Activated CD8-positive, alpha-beta memory T cell treated with anti-CD3 and anti-CD28 coated beads, Interleukin-2, amount 50 U/mL, for 48 hours (primary cell): ENCODE measurements at regions not wholly inside any gene's neighbourhood (a gene's known extent, or its start where the extent isn't known, plus 50 kb on each side); places are given as distances from the start of the nearest gene placed in this dataset.

Experiments used
- DNase-seq: peaks from one replicate; pipeline ENCODE4 v3.0.0-alpha.2; 2020

GRCh38 chr1:163761898-163762297 lies 440.1 kb downstream of the NUF2 start:
- DNase-seq, result no peak

DNA sequence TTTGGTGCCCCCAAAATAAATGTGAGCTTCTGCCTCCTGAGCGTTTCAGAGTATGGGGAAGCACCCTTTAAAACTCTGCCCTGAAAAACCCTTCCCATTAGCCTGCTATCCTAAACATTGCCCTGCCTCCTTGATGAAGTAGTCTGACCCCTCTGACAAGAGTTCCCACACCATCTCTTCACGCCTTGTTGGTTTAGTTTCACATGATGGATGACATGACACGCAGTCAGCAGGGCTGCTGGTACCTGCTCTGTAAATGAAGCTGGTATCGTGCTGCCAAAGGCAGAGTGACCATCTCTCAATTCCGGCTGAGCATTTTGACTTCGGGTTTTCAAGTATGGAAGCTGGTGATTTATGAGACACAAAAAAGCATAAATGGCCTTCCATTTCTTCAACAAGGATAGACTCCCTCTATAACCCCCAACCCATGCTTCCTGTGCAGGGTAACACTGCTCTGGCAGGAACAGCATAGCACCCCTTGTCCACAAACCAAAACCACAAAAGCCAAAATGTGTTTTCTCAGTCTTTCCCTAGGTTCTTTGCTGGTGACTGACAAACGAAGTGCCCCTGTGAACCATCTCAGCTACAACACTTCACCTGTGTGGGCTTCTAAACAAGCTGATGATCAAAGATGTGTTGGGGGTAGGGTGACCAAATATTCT lies 444.6 kb downstream of the NUF2 start:
- DNase-seq, result no peak

DNA sequence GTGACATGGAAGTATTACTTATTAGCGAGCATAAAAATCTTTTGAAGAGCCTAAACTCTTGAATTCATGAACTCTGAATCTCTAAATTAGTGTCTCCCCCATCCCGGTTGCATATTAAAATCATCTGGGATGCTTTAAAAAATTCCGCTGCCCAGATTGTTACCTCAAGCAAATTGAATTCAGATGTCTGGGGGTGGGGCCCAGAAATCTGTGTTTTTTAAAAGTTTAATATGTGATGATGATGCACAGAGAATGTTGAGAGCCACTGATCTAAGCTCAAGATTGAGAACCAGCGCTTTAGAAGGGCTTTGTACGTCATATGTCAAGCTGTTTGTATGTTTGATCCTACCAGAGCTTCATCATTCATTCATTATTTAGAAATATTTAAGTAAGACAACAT lies 446.8 kb downstream of the NUF2 start:
- no peak for DNase-seq

DNA sequence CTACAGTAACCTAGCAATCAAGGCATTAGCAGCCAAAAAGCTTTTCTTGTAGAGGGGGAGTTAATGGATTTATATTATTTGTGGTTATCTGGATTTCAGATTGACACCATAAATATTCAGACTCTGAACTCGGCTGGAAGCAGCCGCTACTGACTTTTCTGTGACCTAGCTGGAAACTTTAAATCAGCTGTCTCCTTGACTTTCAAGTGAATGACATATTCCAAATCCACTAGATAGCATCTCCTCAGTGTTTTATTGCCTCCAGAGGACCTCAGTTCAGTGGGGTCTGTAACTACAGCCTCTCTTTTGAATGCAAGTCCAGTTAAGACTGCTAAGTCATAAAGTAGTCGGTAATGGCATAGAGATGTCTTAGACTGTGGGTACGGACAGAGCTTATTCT lies 448.5 kb downstream of the NUF2 start:
- DNase-seq, result no peak

GRCh38 chr1:163771637-163772036 lies 449.9 kb downstream of the NUF2 start:
- no peak for DNase-seq

GRCh38 chr1:163772246-163772645 lies 450.5 kb downstream of the NUF2 start:
- no peak for DNase-seq

- DNase-seq, result no peak
These were observed 451.6 kb downstream of the NUF2 start for GRCh38 chr1:163773396-163773795.

GRCh38 chr1:163774401-163774945 lies 452.7 kb downstream of the NUF2 start:
- DNase-seq, result no peak

DNA sequence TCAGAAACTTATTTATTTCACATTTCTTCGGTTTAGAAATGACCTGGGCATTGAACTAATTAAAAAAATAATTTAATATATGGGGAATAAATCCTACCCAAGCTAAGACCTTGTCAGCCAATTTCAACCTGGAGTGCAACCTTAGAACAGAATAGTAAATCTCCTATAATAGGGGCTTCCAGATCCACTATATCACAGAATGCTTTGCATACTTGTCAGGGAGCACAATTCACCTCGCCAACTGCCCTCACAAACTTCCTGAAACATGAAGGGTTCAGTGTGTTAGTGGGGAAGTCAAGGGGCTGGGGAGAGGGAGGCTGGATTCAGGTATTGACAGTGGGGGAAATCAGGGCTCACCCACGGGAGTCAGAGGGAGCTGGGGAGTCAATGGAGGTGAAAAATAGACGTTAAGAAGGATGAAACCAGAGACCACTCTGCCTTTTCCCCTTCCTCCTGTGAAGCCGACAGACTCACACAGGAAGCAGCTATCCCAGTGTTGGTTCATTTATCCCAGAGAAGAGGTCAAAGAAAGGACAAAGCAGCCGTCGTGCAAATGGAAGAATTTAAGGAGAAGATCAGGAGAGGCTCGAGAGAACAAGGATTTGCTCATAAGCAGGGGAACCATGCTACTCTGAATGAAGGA lies 453.3 kb downstream of the NUF2 start:
- no peak for DNase-seq

GRCh38 chr1:163777205-163777604 lies 455.5 kb downstream of the NUF2 start:
- DNase-seq, result no peak

- no peak for DNase-seq
These were observed 459.4 kb downstream of the NUF2 start for GRCh38 chr1:163781146-163781545.

GRCh38 chr1:163785868-163786405 lies 464.2 kb downstream of the NUF2 start:
- DNase-seq, result no peak

- DNase-seq, result no peak
These were observed 468.2 kb downstream of the NUF2 start for GRCh38 chr1:163789911-163790310.

DNA sequence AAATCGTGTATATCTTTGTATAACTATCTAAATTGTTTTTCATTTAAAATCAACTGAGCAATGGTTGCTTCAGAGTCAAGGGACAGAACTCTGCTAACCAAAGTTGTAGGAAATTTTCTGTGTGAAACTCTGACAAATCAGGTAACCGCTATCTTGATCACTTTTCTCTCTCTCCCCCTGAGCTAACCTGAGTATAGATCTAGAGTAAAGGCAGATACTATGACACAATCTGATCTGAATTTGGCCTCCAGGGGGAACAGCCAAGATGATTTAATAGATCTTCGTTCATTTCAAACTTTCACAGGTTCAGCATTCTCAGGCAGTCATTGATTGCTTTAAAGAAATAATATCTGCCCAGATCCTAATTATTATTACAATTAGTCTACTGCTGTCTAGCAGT lies 472.8 kb downstream of the NUF2 start:
- no peak for DNase-seq

DNA sequence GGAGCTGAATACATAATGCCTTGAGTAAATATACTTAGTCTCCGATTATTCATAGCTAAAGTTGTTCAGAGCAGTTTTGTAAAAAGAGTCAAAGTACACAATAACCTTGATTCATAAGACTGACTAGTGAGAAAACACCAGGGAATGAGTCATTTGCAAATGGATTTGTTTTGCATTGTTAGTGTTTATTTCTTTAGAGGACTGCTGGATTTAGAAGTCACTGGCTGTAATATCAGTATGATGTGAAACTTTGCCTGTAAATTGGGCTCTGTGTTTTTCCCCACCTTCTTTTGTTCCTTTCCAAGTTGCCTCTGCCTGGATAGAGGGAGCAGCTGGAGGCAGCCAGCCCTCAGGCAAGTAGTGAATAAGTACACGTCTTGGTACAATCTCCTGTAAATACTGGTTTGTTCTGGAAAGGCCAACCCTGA lies 474.7 kb downstream of the NUF2 start:
- no peak for DNase-seq

- DNase-seq, result no peak
These were observed 476.1 kb downstream of the NUF2 start for GRCh38 chr1:163797816-163798215.

DNA sequence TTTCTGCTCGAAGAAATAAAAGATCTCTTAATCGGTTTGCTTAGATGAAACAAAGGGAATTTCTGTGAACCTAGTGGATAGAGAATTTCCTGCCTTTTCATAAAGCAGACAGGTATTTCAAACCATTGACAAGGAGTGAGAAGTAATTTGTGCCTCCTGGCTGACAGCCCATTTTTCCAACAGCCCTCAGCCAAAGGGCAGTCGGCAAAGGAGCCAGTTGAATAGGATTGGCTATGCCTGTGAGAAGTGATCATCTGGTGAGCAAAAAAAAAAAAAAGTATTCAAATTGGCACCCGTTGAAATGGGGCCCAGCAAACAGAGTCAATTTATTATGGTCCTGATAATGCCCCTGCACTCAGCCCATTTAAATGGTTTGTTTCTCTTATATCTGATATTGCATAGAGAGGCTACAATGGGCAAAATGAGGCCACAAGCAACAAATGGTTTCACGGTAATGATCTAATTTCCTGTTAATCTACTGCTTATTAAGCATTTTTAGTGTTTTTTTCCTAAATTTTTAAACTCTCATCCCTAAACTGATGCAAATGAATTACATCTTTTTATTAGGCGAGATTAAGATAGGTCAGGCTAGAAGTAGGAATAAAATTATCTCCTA lies 477.5 kb downstream of the NUF2 start:
- DNase-seq, result no peak

DNA sequence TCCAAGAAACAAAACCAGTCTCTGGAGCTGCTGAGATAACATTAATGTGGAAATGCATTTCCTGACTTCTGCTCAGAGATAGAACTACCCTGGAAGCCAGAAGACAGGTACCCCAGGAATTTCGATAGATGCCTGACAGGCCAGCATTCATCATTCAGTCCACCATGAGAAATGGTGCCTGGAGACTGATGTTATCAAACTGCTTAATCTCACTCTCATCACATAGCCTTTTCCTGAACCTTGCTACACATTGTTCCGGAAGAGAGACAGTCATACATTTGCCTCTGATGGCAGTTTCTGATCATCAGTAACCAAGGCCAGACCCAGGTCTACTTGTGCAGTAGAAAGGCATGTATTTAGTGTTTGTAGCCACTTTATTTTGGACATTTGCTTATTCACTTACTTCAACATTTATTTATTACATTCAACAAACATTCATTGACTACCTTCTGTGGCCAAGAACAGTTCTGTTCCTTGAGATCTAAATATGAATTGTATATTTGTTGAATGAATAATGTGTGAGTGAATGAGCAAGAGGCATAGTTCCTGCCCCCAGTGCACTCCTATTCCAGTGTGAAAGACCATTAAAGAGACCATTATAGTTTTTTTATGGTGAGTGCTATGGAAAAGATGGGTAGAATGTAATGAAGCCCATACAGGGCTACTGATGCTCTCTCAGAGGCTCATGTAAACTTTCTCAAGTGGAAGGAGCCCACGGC lies 485.7 kb downstream of the NUF2 start:
- no peak for DNase-seq

- DNase-seq, result no peak
These were observed 491.5 kb downstream of the NUF2 start for GRCh38 chr1:163813251-163813650.

GRCh38 chr1:163820226-163820625 lies 498.5 kb downstream of the NUF2 start:
- DNase-seq, result no peak

DNA sequence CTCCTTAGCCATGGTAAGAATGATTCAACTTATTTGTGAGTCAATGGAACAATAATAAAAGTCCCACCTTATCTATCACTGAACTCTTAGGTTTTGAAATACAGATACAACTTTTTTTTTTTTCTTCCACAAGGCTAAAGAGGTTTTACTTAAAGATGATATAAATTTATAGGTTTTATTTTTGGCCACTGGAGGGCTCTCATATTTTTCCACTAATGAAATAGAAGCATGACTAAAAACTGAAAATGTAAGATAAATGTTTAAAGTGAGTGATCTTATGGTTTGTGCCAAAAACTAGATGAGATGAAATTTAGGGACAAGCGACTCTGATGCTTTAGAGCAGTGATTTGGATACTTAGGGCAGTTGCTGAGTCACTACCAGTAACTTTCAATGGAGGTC lies 499.0 kb downstream of the NUF2 start:
- DNase-seq, result no peak

DNA sequence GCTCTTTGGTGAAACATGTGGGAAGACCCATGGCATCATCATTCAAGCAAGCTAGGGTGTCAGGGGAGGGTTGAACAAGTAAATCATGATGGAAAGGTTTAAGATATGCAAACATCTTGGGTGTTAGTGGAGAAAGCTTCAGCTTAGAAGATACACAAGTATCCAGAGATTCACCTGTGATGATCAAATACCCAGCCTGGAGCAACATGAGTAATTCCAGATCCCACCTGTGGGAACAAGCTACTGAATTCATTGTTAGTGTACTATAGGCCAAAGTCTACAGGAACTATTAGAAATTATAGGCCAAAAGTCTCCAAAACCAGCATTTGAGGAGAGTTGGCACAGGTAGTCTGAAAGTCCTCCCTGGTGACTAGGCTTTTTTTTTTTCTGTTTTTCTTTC lies 499.9 kb downstream of the NUF2 start:
- no peak for DNase-seq

DNA sequence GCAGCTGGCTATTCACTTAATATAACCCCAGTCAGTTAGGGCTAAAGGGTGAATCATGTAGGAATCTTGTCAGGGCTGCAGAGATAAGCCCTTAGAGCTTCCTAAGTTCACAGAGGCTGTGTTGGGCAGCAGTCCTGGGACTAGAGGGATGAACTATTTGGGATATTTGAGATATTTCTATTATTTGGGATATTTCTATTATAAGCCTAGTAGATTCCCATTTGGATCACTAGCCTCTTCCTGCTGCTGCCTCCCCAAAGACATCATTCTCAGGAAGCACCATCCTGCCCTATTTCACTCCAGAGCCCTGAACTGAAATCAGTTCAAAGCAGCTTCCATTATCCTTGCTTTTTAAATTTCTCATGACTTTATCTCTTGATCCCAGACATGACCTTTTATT lies 501.3 kb downstream of the NUF2 start:
- no peak for DNase-seq
